NOMO-1 (cell line): ENCODE measurements at regions not wholly inside any gene's neighbourhood (a gene's known extent, or its start where the extent isn't known, plus 50 kb on each side); places are given as distances from the start of the nearest gene placed in this dataset.

ENCODE experiments used
- DNase-seq, 2 experiments: peaks; one replicate each; lab custom pipeline; 2025; ENCODE audit not compliant: unreplicated experiment in 2 of 2; lab: John Stamatoyannopoulos, UW

GRCh38 chr7:106196460-106197021 is 84.4 kb upstream of the SYPL1 start:
- no peak for DNase-seq

GRCh38 chr7:106193661-106194060 is 81.5 kb upstream of the SYPL1 start:
- no peak for DNase-seq

GRCh38 chr7:106190589-106191330 is 78.6 kb upstream of the SYPL1 start:
- DNase-seq = no peak

GRCh38 chr7:106187613-106188350 is 75.7 kb upstream of the SYPL1 start:
- DNase-seq = no peak

- no peak for DNase-seq
These were observed 73.6 kb upstream of the SYPL1 start for GRCh38 chr7:106185719-106186118.

- DNase-seq = no peak
These were observed 71.8 kb upstream of the SYPL1 start for GRCh38 chr7:106183952-106184351.

- no peak for DNase-seq
These were observed 70.8 kb upstream of the SYPL1 start for GRCh38 chr7:106182904-106183303.

- no peak for DNase-seq
These were observed 69.7 kb upstream of the SYPL1 start for GRCh38 chr7:106181658-106182265.

- DNase-seq = no peak
These were observed 68.6 kb upstream of the SYPL1 start for GRCh38 chr7:106180721-106181120.

- no peak for DNase-seq
These were observed 67.1 kb upstream of the SYPL1 start for GRCh38 chr7:106179256-106179655.

- no peak for DNase-seq
These were observed 66.6 kb upstream of the SYPL1 start for GRCh38 chr7:106178593-106179134.

- DNase-seq = no peak
These were observed 65.9 kb upstream of the SYPL1 start for GRCh38 chr7:106177738-106178592.

- DNase-seq = no peak
These were observed 65.2 kb upstream of the SYPL1 start for GRCh38 chr7:106177300-106177690.

GRCh38 chr7:106176414-106177299 is 64.5 kb upstream of the SYPL1 start:
- DNase-seq = no peak

GRCh38 chr7:106175507-106175906 is 63.4 kb upstream of the SYPL1 start:
- DNase-seq = no peak

GRCh38 chr7:106170651-106171050 is 58.5 kb upstream of the SYPL1 start:
- DNase-seq = no peak

- no peak for DNase-seq
These were observed 57.9 kb upstream of the SYPL1 start for GRCh38 chr7:106169821-106170610.

- peak in 1 of 2 experiments; percentile 39 for DNase-seq
These were observed 55.5 kb upstream of the SYPL1 start for GRCh38 chr7:106167439-106168136.
